ENCODE measurements at regions not wholly inside any gene's neighbourhood (a gene's known extent, or its start where the extent isn't known, plus 50 kb on each side); places are given as distances from the start of the nearest gene placed in this dataset.
A peak's percentile ranks its signal among the peaks of the same experiment; 100 is the strongest.
"Not testable (repeated sequence)": the region's sequence is repeated elsewhere in the genome, so short reads cannot be mapped to it uniquely, and the experiment has no call there.

GRCh38 chr17:52604105-52604504 is 445.6 kb upstream of the CA10 start:
- ATAC-seq: no peak
- no peak overlapping the region for H3K4me3 ChIP-seq
- H3K27ac ChIP-seq: no peak overlapping the region
- H3K36me3 ChIP-seq: no peaks in the 10 kb centered on the region
- DNase-seq: no peak
- no peaks in the 10 kb centered on the region for H3K27me3 ChIP-seq
- 45 to 47% methylated on average over 2 of the region's 2 CpGs for WGBS, 2 donors
- no peaks in the 10 kb centered on the region for H3K4me1 ChIP-seq
- no peak for TF ChIP-seq CTCF (IDR thresholded peaks at IDR 0.05)
- no peaks in the 10 kb centered on the region for H3K9me3 ChIP-seq
- no peak for FAIRE-seq
- intact Hi-C loops (cut with DNase I): no loop called here

DNA sequence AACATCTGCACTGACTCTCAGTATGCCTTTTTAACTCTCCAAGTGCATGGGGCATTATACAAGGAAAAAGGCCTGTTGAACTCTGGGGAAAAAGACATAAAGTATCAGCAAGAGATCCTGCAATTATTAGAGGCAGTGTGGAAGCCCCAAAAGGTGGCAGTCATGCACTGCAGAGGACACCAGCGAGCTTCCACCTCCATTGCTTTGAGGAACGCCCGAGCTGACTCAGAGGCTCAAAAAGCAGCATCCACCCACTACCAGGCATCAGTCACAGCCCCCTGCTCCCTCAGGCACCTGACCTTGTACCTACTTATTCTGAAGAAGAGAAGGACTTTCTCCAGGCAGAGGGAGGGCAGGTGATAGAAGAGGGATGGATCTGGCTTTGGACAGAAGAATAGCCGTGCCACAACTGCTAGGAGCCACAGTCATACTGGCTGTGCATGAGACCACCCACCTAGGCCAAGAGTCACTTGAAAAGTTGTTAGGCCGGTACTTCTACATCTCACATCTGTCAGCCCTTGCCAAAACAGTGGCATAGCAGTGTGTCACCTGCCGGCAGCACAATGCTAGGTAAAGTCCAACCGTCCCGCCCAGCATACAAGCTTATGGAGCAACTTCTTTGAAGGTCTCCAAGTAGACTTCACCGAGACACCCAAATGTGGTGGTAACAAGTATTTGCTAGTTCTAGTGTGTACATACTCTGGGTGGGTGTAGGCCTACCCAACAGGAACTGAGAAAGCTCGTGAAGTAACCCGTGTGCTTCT is 439.1 kb upstream of the CA10 start:
- WGBS, 2 donors: 58 to 63% methylated on average over 11 of the region's 11 CpGs
- peak in 1 of 6 donors; percentile 17 for DNase-seq
- ATAC-seq; H3K36me3 ChIP-seq; H3K4me1 ChIP-seq; H3K9me3 ChIP-seq; H3K27me3 ChIP-seq; intact Hi-C loops (cut with DNase I); H3K27ac ChIP-seq; H3K4me3 ChIP-seq; FAIRE-seq: not testable (repeated sequence)

DNA sequence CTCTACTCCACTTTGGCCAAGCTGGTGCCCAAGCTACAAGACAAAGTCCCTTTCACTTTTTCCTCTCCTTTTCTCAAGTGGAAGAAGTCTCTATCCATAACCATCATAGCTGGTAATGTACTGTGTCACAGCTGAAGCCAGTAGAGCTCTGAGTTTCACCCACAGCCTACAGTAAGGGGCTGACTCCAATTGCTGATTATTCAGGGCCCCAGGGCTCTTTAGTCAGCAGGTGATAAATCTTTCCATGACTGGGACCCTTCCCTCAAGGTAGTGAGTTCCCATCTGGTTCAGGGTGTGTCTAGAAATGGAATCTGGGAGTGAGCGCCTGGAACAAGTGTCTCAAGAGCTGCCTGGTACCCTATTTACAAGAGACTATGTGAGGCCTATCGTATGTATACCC is 436.0 kb upstream of the CA10 start:
- WGBS, 2 donors: 91 to 98% methylated on average over 2 of the region's 2 CpGs
- no peak overlapping the region for H3K4me3 ChIP-seq
- ATAC-seq: no peak
- no peak for FAIRE-seq
- no peak overlapping the region for H3K27ac ChIP-seq
- H3K36me3 ChIP-seq: no peaks in the 10 kb centered on the region
- DNase-seq: no peak
- H3K27me3 ChIP-seq: no peaks in the 10 kb centered on the region
- no peak for TF ChIP-seq CTCF (IDR thresholded peaks at IDR 0.05)
- no peaks in the 10 kb centered on the region for H3K4me1 ChIP-seq
- no peaks in the 10 kb centered on the region for H3K9me3 ChIP-seq
- intact Hi-C loops (cut with DNase I): no loop called here

GRCh38 chr17:52546990-52547389 is 388.5 kb upstream of the CA10 start:
- Histone ChIP-seq H3K36me3 (no peaks in the 10 kb centered on the region), H3K9me3 (no peaks in the 10 kb centered on the region), H3K27ac (no peak overlapping the region), H3K4me1 (no peaks in the 10 kb centered on the region), H3K4me3 (no peak overlapping the region), H3K27me3 (no peaks in the 10 kb centered on the region)
- 35 to 39% methylated on average over 1 of the region's 1 CpG for WGBS, 2 donors
- TF ChIP-seq CTCF (IDR thresholded peaks at IDR 0.05): no peak
- no peak for DNase-seq
- no peak for ATAC-seq
- FAIRE-seq: no peak
- intact Hi-C loops (cut with DNase I): no loop called here

GRCh38 chr17:52546493-52546892 is 388.0 kb upstream of the CA10 start:
- FAIRE-seq (no peak), DNase-seq (no peak), ATAC-seq (no peak)
- no peak for TF ChIP-seq CTCF (IDR thresholded peaks at IDR 0.05)
- 10 to 24% methylated on average over 3 of the region's 3 CpGs for WGBS, 2 donors
- Histone ChIP-seq H3K36me3 (no peaks in the 10 kb centered on the region), H3K4me1 (no peaks in the 10 kb centered on the region), H3K9me3 (no peaks in the 10 kb centered on the region), H3K27ac (no peak overlapping the region), H3K27me3 (no peaks in the 10 kb centered on the region), H3K4me3 (no peak overlapping the region)
- intact Hi-C loops (cut with DNase I): no loop called here
